GM12878 (cell line): ENCODE measurements at regions not wholly inside any gene's neighbourhood (a gene's known extent, or its start where the extent isn't known, plus 50 kb on each side); places are given as distances from the start of the nearest gene placed in this dataset.

Source experiments
- ATAC-seq: fragments of 200-7000 bp; cut with Tn5 transposase; 3 replicates; pipeline ENCODE4 v1.9.1; 2020; ENCODE audit warnings: mild to moderate bottlenecking, moderate library complexity
- BruUV-seq: library from RNA; stranded (reverse); fragments of 400-500 nt; replicated peaks from 2 replicates; lab custom pipeline; 2021; lab: Mats Ljungman, UMichigan
- CTCF ChIA-PET: fragments of 300-600 bp; sonication (Branson Sonifier 250); formaldehyde crosslinking; extraction: SDS; loops from one replicate; lab custom pipeline; 2021; ENCODE audit warnings: inconsistent platforms; lab: Yijun Ruan, JAX
- POLR2A ChIA-PET: fragments of 350-600 bp; formaldehyde crosslinking; extraction: SDS; loops from one replicate; lab custom pipeline; 2021; ENCODE audit warnings: inconsistent platforms; lab: Charles Lee
- RAD21 ChIA-PET: fragments of 300-600 bp; sonication (Branson Sonifier 250); formaldehyde crosslinking; loops from one replicate; lab custom pipeline; 2023; ENCODE audit warnings: antibody characterized with exemption; ENCODE audit not compliant: unreplicated experiment; lab: Charles Lee
- SMC1A ChIA-PET: fragments of 300-600 bp; sonication (Branson Sonifier 250); formaldehyde crosslinking; loops from one replicate; lab custom pipeline; 2023; ENCODE audit not compliant: unreplicated experiment, uncharacterized antibody; lab: Charles Lee
- DNase-seq: peaks from one replicate; pipeline ENCODE4 v3.0.0-alpha.2; 2011; ENCODE audit warnings: low read depth, low spot score
- FAIRE-seq: peaks from 3 replicates; lab custom pipeline; 2011; peaks lifted over from hg19 to GRCh38; lab: Jason Lieb, UNC
- H2AFZ ChIP-seq: 2 replicates; pipeline ENCODE4 v1.6.0; 2011; ENCODE audit warnings: low read depth, low read length, control low read depth; ENCODE audit not compliant: control insufficient read depth
- H3K27ac ChIP-seq: 2 replicates; pipeline ENCODE4 v1.5.1; 2011; ENCODE audit warnings: control low read depth; ENCODE audit not compliant: control insufficient read depth, insufficient read depth
- H3K27me3 ChIP-seq, 2 experiments: replicated peaks in 1 of 2; 2 replicates each; pipeline versions ENCODE4 v1.6.0 to v1.6.1; 2011; ENCODE audit warnings: low read length in 1 of 2; ENCODE audit not compliant: control insufficient read depth in 2 of 2, insufficient read depth in 2 of 2
- H3K36me3 ChIP-seq, 2 experiments: 2 replicates each; pipeline ENCODE4 v1.5.1; 2011; ENCODE audit warnings: low read length in 1 of 2; ENCODE audit not compliant: control insufficient read depth in 2 of 2, insufficient read depth in 2 of 2
- H3K4me1 ChIP-seq: 2 replicates; pipeline ENCODE4 v1.6.1; 2011; ENCODE audit warnings: mild to moderate bottlenecking, low read length, moderate library complexity, mixed read lengths; ENCODE audit not compliant: control insufficient read depth, insufficient read depth
- H3K4me2 ChIP-seq: 2 replicates; pipeline ENCODE4 v1.6.0; 2011; ENCODE audit warnings: control low read depth; ENCODE audit not compliant: control insufficient read depth, insufficient read depth
- H3K4me3 ChIP-seq: fragments of 200-600 bp; sonication (generic); 2 replicates; pipeline ENCODE4 v1.5.1; 2016
- H3K79me2 ChIP-seq: 2 replicates; pipeline ENCODE4 v1.6.0; 2011; ENCODE audit warnings: low read length; ENCODE audit not compliant: control insufficient read depth, insufficient read depth
- H3K9ac ChIP-seq: 2 replicates; pipeline ENCODE4 v1.8.0; 2011; ENCODE audit warnings: low read length, control low read depth, mixed read lengths; ENCODE audit not compliant: control insufficient read depth, insufficient read depth
- H3K9me3 ChIP-seq: replicated peaks from 3 replicates; pipeline ENCODE4 v1.5.1; 2011; ENCODE audit warnings: mild to moderate bottlenecking, low read length; ENCODE audit not compliant: control insufficient read depth, insufficient read depth
- H4K20me1 ChIP-seq: 2 replicates; pipeline ENCODE4 v1.6.0; 2011; ENCODE audit not compliant: control insufficient read depth, insufficient read depth
- BRCA1 ChIP-seq: IDR thresholded peaks from 2 replicates; pipeline ENCODE4 v1.6.1; 2011; ENCODE audit warnings: low read depth, low read length, improper control_type of control experiment
- CEBPZ ChIP-seq: fragments of 150-350 bp; IDR thresholded peaks from 2 replicates; pipeline ENCODE4 v1.6.1; 2016; ENCODE audit warnings: low read depth, low read length
- E2F8 ChIP-seq: fragments of 450-650 bp; IDR thresholded peaks from 2 replicates; pipeline ENCODE4 v1.6.1; 2018; ENCODE audit warnings: mild to moderate bottlenecking, low read depth, moderate library complexity; ENCODE audit not compliant: partially characterized antibody
- ETV6 ChIP-seq, 2 experiments: fragments of 450-650 bp in 1 of 2; IDR thresholded peaks in 1 of 2; conservative IDR thresholded peaks in 1 of 2; 2 replicates each; pipeline ENCODE4 v1.6.1; 2014; ENCODE audit warnings: antibody characterized with exemption in 1 of 2, borderline replicate concordance in 1 of 2, low read depth in 1 of 2, mild to moderate bottlenecking in 1 of 2, moderate library complexity in 1 of 2
- NR2F1 ChIP-seq: fragments of 450-650 bp; conservative IDR thresholded peaks from 2 replicates; pipeline ENCODE4 v1.6.1; 2017; ENCODE audit warnings: mild to moderate bottlenecking
- REST ChIP-seq: IDR thresholded peaks from 2 replicates; pipeline ENCODE4 v1.6.1; 2012; ENCODE audit warnings: mild to moderate bottlenecking, low read depth, low read length
- SIX5 ChIP-seq: IDR thresholded peaks from 2 replicates; pipeline ENCODE4 v1.6.1; 2011; ENCODE audit warnings: mild to moderate bottlenecking, low read depth, low read length, moderate library complexity; ENCODE audit not compliant: severe bottlenecking
- SMC3 ChIP-seq: IDR thresholded peaks from 2 replicates; pipeline ENCODE4 v1.6.1; 2011; ENCODE audit warnings: low read length, improper control_type of control experiment, borderline replicate concordance
- WGBS: methylation state at CpG from one replicate; pipeline ENCODE4 v1.1.6; 2016; ENCODE audit warnings: low lambda C conversion rate; ENCODE audit not compliant: insufficient replicate concordance, insufficient coverage; ENCODE audit errors: missing lambda C conversion rate; 5-methylcytosine and 5-hydroxymethylcytosine counted together
- in situ Hi-C: fragments of 300-500 bp; cut with MboI; formaldehyde crosslinking; loops from 9 replicates; pipeline ENCODE4 v1.14.3; 2018; ENCODE audit warnings: mixed read lengths
- intact Hi-C: fragments of 100-400 bp; cut with micrococcal nuclease; formaldehyde crosslinking; loops from one replicate; pipeline ENCODE4 v1.14.2; 2022; ENCODE audit not compliant: unreplicated experiment

GRCh38 chr6:164188861-164189260 lies 774.3 kb downstream of the QKI start (continued):
- TF ChIP-seq REST: no peak
- no peak for TF ChIP-seq BRCA1

- Histone ChIP-seq H3K27ac (no peak overlapping the region), H3K4me2 (no peak overlapping the region), H3K4me1 (no peaks in the 10 kb centered on the region), H3K79me2 (no peaks in the 10 kb centered on the region), H3K36me3 (no peaks in the 10 kb centered on the region), H3K9ac (no peak overlapping the region), H3K9me3 (no peaks in the 10 kb centered on the region), H3K27me3 (no peaks in the 10 kb centered on the region), H3K4me3 (no peak overlapping the region), H2AFZ (no peak overlapping the region), H4K20me1 (no peaks in the 10 kb centered on the region)
- intact Hi-C loops (no loop called here), in situ Hi-C loops (no loop called here)
- ChIA-PET POLR2A (no interaction called here), CTCF (no interaction called here), SMC1A (no interaction called here), RAD21 (no interaction called here)
- FAIRE-seq (no peak), DNase-seq (no peak), ATAC-seq (no peak)
- 22% methylated on average over 7 of the region's 7 CpGs for WGBS
- no TSS peak for BruUV-seq
- TF ChIP-seq SIX5 (no peak), CEBPZ (no peak), ETV6 (conservative IDR thresholded peaks at IDR 0.05 in 1 of 2, IDR thresholded peaks at IDR 0.05 in 1 of 2; ENCODE audit: borderline replicate concordance in 1 of 2, low read depth in 1 of 2) (no peak), SMC3 (no peak), E2F8 (no peak), REST (no peak), NR2F1 (no peak)
Observed at GRCh38 chr6:164185471-164185871, 771.0 kb downstream of the QKI start.
